HG03442 (cell line): ENCODE measurements at regions not wholly inside any gene's neighbourhood (a gene's known extent, or its start where the extent isn't known, plus 50 kb on each side); places are given as distances from the start of the nearest gene placed in this dataset.

ENCODE experiments used
- ATAC-seq: cut with Tn5 transposase; IDR thresholded peaks from one replicate; pipeline ENCODE4 v1.9.1; 2021; ENCODE audit warnings: mild to moderate bottlenecking, moderate library complexity; ENCODE audit not compliant: unreplicated experiment

DNA sequence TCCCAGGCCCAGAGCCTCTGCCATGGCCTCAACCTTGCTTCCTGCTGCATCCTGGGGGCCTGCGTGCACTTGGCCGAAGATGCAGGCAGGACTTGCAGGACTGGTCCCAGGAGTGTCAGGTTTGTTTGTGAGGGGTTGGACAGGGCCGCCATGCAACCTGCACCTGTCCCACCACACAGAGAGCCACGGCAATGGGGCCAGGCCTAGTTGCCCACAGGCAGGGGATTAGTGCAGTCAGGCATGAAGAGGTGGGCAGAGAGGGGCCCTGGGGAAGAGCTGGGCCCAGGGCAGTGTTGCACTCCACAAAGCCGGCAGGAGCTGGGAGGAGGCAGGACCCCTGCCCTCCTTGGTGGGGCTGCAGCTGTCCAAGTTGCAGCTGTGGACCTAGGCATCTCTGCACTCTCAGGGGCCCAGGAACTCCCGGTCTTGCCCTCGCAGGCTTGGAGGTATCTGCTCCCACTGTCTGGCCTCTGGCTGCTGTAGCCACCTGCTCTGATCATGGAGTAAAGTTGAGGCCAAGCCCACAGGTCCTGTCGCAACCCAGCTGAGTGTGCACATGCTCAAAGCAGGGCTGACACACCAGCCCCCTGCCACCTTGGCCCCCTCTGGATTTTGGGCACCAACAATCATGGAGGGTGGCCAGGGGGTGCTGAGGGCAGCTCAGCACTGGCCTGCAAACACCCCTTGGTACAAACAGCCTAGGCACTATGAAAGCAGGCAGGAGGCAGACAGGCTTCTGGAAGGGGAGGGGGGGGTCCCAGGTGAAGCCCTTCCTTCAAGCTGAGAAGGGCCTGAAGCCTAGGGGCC, 190.4 kb upstream of the PCDH10 start:
- no peak for ATAC-seq

- no peak for ATAC-seq
Measured at GRCh38 chr4:132981611-132982010, 167.5 kb upstream of the PCDH10 start.

GRCh38 chr4:132982151-132982550, 166.9 kb upstream of the PCDH10 start:
- ATAC-seq = no peak

- ATAC-seq = no peak
Measured at GRCh38 chr4:132991111-132991510, 158.0 kb upstream of the PCDH10 start.

DNA sequence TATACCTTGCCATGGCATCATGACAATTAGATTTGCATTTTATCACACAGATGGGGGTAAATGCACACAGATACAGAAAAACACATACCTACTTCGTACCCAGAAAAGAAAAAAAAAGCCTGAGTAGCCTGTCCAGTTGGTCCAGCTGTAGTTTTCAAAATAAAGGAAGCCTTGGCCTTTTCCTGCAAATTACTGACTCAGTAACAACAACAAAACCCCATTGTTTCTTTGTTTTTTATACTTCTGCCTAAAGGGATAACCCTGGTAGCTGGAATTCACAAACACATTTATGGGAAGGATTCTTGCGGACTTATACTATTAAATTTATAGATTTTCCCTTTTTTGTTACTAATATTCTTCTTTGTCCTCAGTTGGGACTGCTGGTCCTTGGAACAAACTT, 156.4 kb upstream of the PCDH10 start:
- no peak for ATAC-seq

DNA sequence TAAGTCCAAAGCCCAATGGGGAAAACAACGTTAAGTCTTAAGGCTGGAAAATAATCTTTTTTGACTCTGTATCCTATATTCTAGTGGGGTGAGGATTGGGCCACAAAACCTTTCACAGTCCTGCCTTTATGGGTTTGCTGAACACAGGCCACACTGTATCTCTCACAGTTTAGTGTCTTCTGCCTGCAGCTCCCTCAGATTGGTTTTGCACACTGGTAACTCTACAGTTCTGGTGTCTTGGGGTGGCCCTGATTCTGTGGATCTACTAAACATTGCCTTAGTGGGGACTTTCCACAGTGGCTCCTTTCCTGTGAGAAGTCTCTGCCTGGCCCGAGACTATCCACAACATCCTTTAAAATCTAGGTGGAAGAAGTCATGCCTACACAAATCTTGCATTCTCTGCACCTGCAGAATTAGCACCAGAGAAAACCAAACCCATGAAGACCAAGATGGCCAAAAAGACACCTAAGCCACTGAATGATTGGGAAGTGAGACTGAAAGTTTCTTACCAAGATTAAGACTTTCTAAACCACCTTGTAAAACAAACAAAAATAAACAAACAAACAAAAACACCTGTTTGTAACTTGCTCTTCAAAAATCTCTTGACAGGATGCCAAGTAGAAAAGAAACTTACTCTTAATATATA, 150.4 kb upstream of the PCDH10 start:
- no peak for ATAC-seq

- ATAC-seq = no peak
Measured at GRCh38 chr4:133000012-133000411, 149.1 kb upstream of the PCDH10 start.

- no peak for ATAC-seq
Measured at GRCh38 chr4:133003169-133003568, 145.9 kb upstream of the PCDH10 start.

DNA sequence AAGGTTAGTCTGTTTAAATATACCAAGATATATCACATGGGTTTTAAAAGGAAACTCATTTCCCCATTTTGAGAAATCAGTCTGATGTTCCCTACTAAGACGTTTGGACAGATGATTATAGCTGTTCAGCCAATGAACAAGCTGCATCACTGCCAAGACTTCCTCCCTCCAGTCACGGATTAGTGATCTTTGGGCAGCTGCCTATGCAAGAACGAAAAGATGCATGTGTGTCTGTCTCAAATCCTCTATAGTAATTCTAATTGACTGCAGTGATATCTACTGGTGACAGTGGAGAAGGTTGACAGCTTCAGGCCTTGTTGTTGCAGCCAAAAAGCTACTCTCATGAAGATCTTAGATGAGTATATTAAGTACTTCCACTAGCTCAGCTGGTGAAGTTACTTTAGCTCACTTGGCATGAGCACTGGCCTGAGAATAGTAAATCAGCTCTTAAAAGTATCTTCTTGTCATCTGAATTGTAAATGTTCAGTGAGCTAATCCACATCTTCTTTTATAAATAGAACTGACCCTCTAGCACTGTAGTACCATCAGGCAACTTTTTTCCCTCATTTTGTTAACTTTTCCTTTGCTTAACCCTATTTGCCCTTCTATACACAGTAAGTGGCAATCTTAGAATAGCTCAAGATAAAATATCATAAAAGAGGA, 134.5 kb upstream of the PCDH10 start:
- no peak for ATAC-seq

GRCh38 chr4:133045288-133045687, 103.8 kb upstream of the PCDH10 start:
- ATAC-seq = no peak

DNA sequence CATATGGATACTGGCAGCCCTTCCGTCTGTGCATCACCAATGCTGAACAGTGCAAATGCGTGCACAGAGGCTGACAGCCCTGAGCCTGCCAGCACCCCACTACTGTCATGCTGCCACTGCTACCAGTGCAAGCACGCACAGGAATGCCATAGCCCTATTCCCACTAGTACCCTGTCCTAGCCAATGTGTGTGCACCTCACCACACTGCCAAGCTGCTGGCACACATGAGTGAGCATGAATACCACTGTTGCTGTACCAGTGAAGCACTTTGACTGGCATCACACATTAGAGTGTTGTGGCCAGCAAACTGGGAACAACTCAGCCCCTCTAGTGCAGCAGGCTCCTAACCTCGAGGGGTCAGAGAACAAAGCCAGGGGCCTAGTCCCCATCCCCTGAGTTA, 102.9 kb upstream of the PCDH10 start:
- no peak for ATAC-seq

- no peak for ATAC-seq
Measured at GRCh38 chr4:133058701-133059100, 90.4 kb upstream of the PCDH10 start.

DNA sequence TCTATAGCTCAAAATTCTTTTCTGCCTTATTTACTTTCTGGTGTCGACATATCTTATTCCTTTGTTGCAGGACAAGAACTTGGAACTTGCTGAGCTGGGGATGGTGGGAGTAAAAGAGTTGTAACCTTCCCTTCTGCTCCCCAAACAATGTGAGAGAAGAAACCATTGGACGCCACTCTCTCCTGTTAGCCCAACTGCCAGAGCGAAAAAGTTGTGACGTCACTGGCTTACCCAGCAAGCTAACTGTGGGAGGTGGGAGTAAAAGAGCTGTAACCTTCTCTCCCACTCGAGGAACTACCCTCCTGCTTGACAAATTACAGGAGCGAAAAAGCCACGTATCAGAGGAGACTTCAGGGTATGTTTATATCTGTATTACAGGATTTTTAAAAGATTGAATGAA, 90.0 kb upstream of the PCDH10 start:
- ATAC-seq = no peak

DNA sequence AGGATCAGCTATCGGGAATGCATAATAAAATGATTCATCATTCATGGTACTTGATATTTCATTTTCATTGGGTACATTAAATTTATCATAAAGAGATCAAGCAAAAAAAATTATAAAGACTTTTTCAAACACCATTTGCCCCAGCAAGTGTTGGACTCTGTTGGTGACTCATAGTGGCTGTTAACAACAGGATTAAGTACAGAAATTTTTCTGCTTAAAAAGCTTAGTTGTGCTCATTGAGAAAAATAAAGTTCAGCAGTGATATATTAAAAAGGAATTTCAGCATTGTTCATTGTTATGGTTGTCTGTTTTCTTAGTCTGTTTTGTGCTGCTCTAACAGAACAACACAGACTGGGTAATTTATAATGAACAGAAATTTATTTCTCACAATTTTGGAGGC, 86.2 kb upstream of the PCDH10 start:
- ATAC-seq = no peak

DNA sequence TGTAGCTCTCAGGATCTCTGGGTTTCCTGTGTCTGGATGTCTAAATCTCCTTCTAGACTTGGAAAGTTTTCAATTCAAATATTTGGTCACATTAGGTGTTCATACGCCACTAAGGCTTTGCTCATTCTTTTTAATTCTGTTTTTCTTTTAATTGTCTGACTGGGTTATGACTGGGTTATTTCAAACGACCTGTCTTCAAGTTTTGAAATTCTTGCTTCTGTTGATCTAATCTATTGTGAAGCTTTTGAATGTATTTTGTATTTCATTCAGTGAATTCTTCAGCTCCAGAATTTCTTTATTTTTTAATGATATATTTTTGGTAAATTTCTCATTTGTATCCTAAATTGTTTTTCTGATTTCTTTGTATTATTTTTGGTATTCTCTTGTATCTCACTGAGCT, 81.0 kb upstream of the PCDH10 start:
- ATAC-seq = no peak

DNA sequence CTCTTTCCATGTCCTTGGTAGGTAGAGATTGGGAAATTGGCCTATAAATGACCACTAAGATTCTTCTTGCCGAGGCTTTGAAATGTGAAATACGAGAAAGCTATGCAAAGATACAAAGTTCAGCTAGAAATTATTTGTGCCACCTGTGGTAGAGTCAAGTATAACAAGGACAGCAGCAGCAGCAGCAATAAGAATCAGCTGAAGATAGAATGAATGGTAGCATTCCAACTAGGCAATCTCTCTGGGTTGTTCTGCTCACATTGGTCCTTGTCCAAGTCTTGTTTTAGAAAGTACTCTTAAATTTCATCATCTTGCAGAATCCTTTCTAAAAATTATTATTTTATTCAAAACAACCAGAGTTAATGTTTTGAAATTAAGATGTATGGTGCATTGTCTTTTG, 67.8 kb upstream of the PCDH10 start:
- ATAC-seq = no peak

GRCh38 chr4:133084421-133084820, 64.7 kb upstream of the PCDH10 start:
- no peak for ATAC-seq

- no peak for ATAC-seq
Measured at GRCh38 chr4:133095591-133095990, 53.5 kb upstream of the PCDH10 start.

GRCh38 chr4:133096972-133097371, 52.1 kb upstream of the PCDH10 start:
- ATAC-seq = no peak
